NCI-H1436 (cell line): ENCODE measurements at regions not wholly inside any gene's neighbourhood (a gene's known extent, or its start where the extent isn't known, plus 50 kb on each side); places are given as distances from the start of the nearest gene placed in this dataset.

ENCODE experiments used
- DNase-seq: peaks from one replicate; lab custom pipeline; 2025; lab: John Stamatoyannopoulos, UW

GRCh38 chr2:238790126-238790832, 57.6 kb upstream of the TWIST2 start:
- DNase-seq = no peak

GRCh38 chr2:238790833-238791230, 57.1 kb upstream of the TWIST2 start:
- no peak for DNase-seq

DNA sequence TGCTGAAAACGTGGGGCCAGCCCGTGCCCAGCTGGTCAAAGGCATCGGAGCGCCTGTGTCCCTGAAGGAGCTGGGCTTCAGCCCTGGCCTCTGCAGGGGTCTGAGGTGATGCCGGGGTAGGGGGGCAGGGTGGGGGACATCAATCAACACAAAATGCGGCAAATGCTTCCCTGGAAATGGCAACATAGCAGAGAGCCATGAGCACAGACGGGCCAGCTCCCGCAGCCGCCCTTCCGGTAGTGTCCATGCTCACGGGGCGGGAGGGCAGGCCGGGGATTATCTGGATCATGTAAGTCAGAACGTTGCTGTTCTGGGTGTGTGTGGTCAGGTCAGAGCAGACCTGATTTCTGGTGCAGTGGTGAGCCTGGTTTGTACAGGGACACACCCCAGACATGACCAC, 56.5 kb upstream of the TWIST2 start:
- no peak for DNase-seq

GRCh38 chr2:238793306-238793705, 54.6 kb upstream of the TWIST2 start:
- DNase-seq = no peak

GRCh38 chr2:238793801-238794449, 54.0 kb upstream of the TWIST2 start:
- no peak for DNase-seq

DNA sequence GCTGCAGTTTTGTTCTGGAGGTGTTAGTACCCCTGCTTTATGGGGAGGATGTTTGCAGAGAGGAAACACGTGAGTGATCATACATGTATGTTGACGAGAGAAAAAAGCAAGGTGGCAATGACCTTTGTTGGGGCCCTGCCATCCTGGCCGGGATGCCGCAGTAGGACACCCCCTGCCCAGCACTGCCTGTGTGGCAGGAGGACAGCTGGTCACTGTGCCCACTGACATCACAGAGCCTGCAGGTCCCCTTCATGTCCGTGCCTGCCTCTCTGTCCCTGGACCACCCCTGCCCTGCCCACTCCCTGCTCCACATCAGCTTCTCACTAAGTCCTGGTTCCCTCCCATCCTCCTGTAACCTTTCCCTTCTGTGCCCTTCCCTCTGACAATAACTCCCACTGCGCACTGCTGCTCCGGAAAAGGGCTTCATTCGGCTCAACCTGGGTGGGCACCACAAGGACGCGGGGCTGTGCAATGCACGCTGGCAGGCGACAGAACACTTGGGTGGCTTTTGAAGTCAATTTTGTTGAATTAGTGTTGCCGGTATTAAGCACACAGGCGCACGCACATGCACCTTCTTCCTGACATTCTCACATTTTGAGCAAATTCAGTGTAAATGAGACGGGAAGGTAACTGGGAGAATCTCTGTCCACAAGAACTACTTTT, 51.5 kb upstream of the TWIST2 start:
- DNase-seq = no peak

DNA sequence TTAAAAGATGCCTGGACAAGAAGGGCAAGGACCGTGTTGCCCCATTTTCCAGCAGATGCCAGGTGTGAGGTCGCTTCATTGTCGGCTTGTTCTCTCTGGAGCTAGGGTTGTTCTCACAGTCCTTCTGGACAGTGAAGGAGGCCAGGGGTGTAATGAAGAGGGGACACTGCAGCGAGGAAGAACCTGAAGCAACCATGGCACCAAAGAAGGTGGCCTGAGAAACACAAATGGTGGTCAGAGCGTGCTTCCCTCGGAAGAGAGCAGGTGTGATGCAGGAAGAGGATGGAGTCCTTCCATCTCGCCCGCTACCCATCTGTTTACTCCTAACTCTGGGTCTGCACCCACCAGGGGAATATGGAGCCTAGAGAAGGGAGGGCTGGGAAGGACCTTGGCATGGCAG, 50.3 kb upstream of the TWIST2 start:
- no peak for DNase-seq
